ENCODE measurements at regions not wholly inside any gene's neighbourhood (a gene's known extent, or its start where the extent isn't known, plus 50 kb on each side); places are given as distances from the start of the nearest gene placed in this dataset.

DNA sequence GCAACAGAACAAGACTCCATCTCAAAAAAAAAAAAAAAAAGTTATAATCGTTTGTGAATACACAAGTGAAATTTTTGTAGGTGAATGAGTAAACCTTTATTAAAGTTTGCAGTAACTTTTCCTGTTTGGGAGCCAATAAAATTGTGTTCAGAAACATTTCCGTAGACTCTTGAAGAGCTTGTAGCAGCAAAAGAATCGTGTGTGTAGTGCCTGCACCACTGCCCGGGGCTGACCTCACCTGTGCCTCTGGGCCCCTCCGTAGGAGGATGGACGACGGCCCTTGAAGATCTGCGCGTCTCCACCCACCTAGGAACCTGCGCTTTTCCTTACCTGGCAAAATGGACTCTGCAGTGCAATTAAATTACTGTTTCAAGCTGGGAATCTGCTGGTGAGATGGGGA lies 366.0 kb downstream of the THBS2 start:
- Histone ChIP-seq H3K4me2 (no peak overlapping the region), H3K27ac (ENCODE audit: low read depth in 2 of 2, low read length in 1 of 2) (no peak overlapping the region), H4K20me1 (ENCODE audit: insufficient read depth) (no peaks in the 10 kb centered on the region), H3K79me2 (ENCODE audit: insufficient read depth) (no peaks in the 10 kb centered on the region), H2AFZ (ENCODE audit: low read depth) (no peak overlapping the region), H3F3A (replicated peaks; ENCODE audit: insufficient read depth) (no peaks in the 10 kb centered on the region), H3K4me3 (ENCODE audit: low read depth in 2 of 2, low read length in 1 of 2) (no peak overlapping the region), H3K9me3 (no peaks in the 10 kb centered on the region), H3K9me2 (no peaks in the 10 kb centered on the region), H3K27me3 (ENCODE audit: insufficient read depth) (no peaks in the 10 kb centered on the region), H3K4me1 (ENCODE audit: control insufficient read depth in 1 of 2, insufficient read depth in 2 of 2, low read depth in 1 of 2, low read length in 1 of 2) (peaks cover 0 to 3% of the 10 kb centered on the region in 2 experiments; a peak in 1 of 4 replicates), H3K36me3 (replicated peaks in 1 of 2; ENCODE audit: control insufficient read depth in 1 of 2, insufficient read depth in 2 of 2, low read length in 1 of 2) (no peaks in the 10 kb centered on the region), H3K9ac (no peak overlapping the region)
- 68% methylated on average over 10 of the region's 10 CpGs for WGBS (ENCODE audit: low lambda C conversion rate)
- no peak for DNase-seq
- TF ChIP-seq CTCF (IDR thresholded peaks at IDR 0.05), result no peak
- no peak for TF ChIP-seq NFIC (IDR thresholded peaks at IDR 0.05; ENCODE audit: borderline replicate concordance)
- TF ChIP-seq RCOR1 (IDR thresholded peaks at IDR 0.05; ENCODE audit: low read length), result no peak
- TF ChIP-seq CHD2 (IDR thresholded peaks at IDR 0.05; ENCODE audit: low read length, partially characterized antibody), result no peak
- TF ChIP-seq ZBTB33 (IDR thresholded peaks at IDR 0.05; ENCODE audit: borderline replicate concordance, low read depth), result no peak
- no peak for TF ChIP-seq FOXM1 (IDR thresholded peaks at IDR 0.05; ENCODE audit: low read depth)
- TF ChIP-seq SMC3 (IDR thresholded peaks at IDR 0.05; ENCODE audit: low read depth, low read length), result no peak
- no peak for TF ChIP-seq POLR2AphosphoS5 (IDR thresholded peaks at IDR 0.05; ENCODE audit: low read depth, low read length)
- TF ChIP-seq, protein P1, sequence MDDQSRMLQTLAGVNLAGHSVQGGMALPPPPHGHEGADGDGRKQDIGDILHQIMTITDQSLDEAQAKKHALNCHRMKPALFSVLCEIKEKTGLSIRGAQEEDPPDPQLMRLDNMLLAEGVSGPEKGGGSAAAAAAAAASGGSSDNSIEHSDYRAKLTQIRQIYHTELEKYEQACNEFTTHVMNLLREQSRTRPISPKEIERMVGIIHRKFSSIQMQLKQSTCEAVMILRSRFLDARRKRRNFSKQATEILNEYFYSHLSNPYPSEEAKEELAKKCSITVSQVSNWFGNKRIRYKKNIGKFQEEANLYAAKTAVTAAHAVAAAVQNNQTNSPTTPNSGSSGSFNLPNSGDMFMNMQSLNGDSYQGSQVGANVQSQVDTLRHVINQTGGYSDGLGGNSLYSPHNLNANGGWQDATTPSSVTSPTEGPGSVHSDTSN (IDR thresholded peaks at IDR 0.05), result no peak
- TF ChIP-seq JUND (IDR thresholded peaks at IDR 0.05), result no peak
- no peak for TF ChIP-seq NRF1 (IDR thresholded peaks at IDR 0.05; ENCODE audit: low read depth, low read length)
- TF ChIP-seq, protein P2, sequence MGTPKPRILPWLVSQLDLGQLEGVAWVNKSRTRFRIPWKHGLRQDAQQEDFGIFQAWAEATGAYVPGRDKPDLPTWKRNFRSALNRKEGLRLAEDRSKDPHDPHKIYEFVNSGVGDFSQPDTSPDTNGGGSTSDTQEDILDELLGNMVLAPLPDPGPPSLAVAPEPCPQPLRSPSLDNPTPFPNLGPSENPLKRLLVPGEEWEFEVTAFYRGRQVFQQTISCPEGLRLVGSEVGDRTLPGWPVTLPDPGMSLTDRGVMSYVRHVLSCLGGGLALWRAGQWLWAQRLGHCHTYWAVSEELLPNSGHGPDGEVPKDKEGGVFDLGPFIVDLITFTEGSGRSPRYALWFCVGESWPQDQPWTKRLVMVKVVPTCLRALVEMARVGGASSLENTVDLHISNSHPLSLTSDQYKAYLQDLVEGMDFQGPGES (IDR thresholded peaks at IDR 0.05; ENCODE audit: low read depth, low read length), result no peak
- TF ChIP-seq USF2 (IDR thresholded peaks at IDR 0.05; ENCODE audit: borderline replicate concordance, low read depth, low read length), result no peak
- TF ChIP-seq REST (IDR thresholded peaks at IDR 0.05; ENCODE audit: low read depth, low read length), result no peak
- TF ChIP-seq RAD21 (IDR thresholded peaks at IDR 0.05; ENCODE audit: low read length), result no peak
- no peak for TF ChIP-seq FOXJ3 (CRISPR knock-in tag; IDR thresholded peaks at IDR 0.05)
- CTCF ChIA-PET, result interaction anchor here (0.6 to 5.6 kb wide), 4 partner anchors 10 to 1222 kb away, joined by 3 to 30 read pairs (median 3); no protein-coding TSS in a partner anchor
- POLR2A ChIA-PET, result no interaction called here
